ENCODE measurements at regions not wholly inside any gene's neighbourhood (a gene's known extent, or its start where the extent isn't known, plus 50 kb on each side); places are given as distances from the start of the nearest gene placed in this dataset.

DNA sequence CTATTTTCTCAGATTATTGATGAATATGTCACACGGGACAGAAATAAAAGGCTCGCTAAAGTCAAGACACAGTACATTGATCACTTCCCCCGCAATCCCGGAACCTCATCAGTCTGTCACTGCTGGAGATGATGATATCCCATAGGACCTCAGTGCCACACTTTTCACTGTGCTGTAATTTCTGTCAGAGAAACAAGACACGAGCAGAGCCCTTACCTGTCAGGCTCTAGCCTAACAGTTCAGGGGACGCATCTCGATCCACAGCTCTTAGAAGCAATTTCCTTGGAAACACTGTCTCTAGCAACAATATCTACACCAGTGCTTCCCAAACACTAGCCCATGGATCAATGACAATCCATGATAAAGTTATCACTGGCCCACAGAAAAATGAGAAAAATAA is 140.0 kb downstream of the GRIN2B start:
- DNase-seq (ENCODE audit: low read depth), result no peak

DNA sequence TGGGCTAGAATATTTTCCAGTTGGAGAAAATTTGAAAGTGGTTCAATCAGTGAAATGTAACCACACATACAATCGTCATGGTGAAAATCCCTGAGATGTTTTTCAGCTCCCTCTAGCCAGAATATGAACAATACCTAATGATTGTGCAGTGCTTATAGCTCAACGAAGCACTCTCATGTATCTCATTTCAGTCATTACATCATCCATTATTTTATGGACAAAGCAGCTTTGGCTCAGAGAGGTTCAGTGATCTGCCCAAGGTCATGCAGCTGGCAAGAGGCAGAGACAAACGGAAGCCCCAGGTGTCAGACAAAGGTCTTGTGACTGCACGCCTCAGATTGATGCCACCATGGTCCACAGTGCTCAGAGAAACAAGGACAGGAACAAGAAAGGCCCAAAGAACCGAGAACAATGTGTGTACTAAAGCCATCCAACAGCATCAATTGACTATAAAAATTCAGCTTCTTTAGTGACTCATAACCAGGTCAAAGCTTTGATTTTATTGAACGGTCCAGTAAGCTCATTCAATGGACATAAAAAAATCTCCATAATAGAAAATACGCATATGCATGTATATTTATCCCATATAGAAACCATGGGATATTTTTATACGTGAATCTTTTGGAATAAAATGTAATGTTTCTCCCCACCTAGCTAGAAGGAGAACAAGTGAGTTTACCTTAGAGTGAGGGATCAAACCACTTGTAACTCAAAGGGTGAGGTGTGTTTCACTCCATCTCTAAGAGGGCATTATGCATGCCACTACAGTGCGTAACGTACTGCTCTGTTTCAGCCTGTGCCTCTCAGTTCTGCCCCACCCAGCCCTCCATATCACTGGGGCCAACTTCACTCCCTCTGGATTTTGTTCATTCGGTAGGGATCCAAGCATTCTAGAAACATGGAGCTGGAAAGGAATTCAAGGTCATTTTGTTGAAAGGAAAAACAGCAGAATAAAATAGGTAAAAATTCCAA is 141.8 kb downstream of the GRIN2B start:
- DNase-seq (ENCODE audit: low read depth), result no peak

GRCh38 chr12:13836099-13836498 is 145.3 kb downstream of the GRIN2B start:
- no peak for DNase-seq (ENCODE audit: low read depth)

- no peak for DNase-seq (ENCODE audit: low read depth)
Observed at GRCh38 chr12:13835652-13836051, 145.8 kb downstream of the GRIN2B start.

DNA sequence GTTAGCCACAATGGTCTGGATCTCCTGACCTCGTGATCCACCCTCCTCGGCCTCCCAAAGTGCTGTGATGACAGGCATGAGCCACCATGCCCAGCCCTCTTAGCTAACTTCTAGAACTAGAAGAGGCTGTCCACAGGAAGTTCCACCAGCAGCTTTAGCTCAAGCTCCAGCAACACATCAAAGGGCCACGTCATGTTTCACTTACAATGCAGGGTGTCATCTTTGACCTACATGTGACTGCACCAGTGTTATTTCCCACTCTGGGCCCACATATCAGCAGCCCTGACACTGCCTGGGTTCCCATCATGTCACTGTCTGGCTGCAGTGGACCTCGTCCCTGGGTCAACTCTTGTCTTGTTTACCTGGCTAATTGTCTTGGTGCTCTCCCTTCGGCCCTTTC is 147.2 kb downstream of the GRIN2B start:
- DNase-seq (ENCODE audit: low read depth), result no peak

GRCh38 chr12:13817131-13817530 is 164.3 kb downstream of the GRIN2B start:
- DNase-seq (ENCODE audit: low read depth), result no peak

- DNase-seq (ENCODE audit: low read depth), result no peak
Observed at GRCh38 chr12:13816394-13816793, 165.0 kb downstream of the GRIN2B start.

GRCh38 chr12:13812168-13812567 is 169.2 kb downstream of the GRIN2B start:
- no peak for DNase-seq (ENCODE audit: low read depth)

GRCh38 chr12:13811061-13811460 is 170.3 kb downstream of the GRIN2B start:
- DNase-seq (ENCODE audit: low read depth), result no peak

GRCh38 chr12:13805041-13805440 is 176.4 kb downstream of the GRIN2B start:
- DNase-seq (ENCODE audit: low read depth), result no peak

GRCh38 chr12:13801543-13801942 is 179.9 kb downstream of the GRIN2B start:
- DNase-seq (ENCODE audit: low read depth), result no peak

DNA sequence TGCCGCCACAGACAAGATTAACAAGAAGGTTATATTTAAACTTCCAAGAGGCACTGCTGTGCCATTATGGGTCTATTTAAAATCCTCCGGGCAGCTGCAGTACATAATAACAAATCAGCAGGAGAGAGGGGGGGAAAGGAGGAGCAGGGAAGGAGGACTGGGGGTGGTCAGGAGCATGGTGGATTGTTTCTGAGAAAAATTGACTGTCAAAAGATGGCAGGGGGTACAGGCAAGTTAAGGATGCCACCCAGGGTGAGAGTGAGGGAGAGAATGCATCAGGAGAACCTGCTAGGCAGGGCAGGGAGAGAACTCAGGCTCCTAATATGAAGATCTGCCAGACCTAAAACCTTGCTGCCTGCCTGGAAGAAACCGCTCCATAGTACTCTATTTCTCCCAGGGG is 181.8 kb downstream of the GRIN2B start:
- no peak for DNase-seq (ENCODE audit: low read depth)

DNA sequence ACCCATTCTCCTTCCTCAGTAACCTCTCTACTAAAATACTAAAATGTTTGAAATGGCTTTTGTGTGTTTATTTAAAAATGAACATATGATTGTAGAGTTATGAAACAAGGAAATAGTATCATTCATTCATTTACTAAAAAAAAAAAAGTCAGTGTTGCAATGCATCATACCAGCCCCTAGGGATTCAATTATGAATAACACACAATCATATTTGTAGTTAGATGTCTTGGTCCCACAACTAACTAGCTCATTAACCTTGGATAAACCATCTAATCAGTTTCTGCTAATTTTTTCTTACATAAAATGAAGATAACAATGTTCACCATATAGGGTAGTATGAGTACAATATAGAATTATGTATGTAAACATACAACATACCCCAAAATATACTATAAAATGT is 183.2 kb downstream of the GRIN2B start:
- no peak for DNase-seq (ENCODE audit: low read depth)

DNA sequence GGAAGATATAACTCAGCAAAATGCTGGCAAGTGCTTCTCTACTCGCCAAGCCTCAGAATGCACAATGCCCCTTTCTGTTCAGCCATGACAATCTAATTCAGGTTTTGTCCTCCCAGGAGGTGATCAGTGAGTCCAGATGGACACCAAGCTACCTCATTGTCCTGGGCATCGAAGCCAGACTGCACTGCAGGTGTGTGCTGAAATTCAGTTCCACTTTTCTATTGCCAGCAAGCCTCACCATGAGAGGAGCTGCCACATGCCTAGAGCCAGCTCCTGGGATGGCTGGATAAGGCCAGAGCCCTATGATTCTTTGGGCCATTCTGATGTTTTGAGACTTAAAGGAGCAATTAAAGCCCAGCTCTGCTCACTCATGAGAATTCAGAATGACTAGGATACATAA is 186.7 kb downstream of the GRIN2B start:
- DNase-seq (ENCODE audit: low read depth), result no peak

GRCh38 chr12:13790317-13790716 is 191.1 kb downstream of the GRIN2B start:
- DNase-seq (ENCODE audit: low read depth), result no peak

GRCh38 chr12:13788626-13789025 is 192.8 kb downstream of the GRIN2B start:
- no peak for DNase-seq (ENCODE audit: low read depth)

GRCh38 chr12:13786646-13787045 is 194.8 kb downstream of the GRIN2B start:
- DNase-seq (ENCODE audit: low read depth), result no peak

DNA sequence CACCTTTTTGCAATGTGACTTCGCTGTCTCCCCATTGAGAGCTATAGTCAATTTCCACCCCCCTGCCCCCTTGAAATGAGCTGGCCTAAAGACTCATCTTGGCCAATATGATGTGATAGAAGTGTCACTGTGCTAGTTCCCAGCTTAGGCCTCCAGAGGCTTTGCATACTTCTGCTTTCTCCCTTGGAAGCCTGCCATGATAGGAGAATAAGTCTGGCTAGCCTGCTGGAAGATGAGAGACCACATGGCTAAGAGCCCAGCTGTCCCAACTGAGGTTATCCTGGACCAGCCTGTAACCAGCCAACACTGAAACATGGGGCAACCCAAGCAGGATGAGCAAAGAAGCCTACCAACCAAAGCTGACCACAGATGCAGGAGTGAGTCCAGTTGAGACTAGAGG is 196.9 kb downstream of the GRIN2B start:
- DNase-seq (ENCODE audit: low read depth), result no peak

DNA sequence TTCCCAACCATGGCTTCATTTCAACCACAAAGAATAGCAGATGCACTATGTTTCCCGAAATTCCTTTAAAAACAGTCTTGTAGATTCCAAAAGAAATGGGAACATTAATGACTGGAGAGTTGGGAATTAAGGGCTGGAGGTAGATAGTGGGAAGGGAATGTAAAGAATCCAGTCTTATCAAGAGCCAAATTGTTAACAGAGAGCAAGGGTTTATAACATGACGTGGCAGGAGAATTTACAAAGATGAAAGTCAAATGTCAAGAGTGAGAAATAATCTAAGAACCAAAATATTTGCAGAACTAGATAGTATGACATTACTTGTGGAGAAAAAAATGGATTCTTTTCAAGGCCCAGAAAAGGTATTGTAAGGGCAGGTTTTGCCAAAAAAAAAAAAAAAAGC is 200.9 kb downstream of the GRIN2B start:
- no peak for DNase-seq (ENCODE audit: low read depth)

GRCh38 chr12:13777374-13777773 is 204.0 kb downstream of the GRIN2B start:
- DNase-seq (ENCODE audit: low read depth), result no peak

DNA sequence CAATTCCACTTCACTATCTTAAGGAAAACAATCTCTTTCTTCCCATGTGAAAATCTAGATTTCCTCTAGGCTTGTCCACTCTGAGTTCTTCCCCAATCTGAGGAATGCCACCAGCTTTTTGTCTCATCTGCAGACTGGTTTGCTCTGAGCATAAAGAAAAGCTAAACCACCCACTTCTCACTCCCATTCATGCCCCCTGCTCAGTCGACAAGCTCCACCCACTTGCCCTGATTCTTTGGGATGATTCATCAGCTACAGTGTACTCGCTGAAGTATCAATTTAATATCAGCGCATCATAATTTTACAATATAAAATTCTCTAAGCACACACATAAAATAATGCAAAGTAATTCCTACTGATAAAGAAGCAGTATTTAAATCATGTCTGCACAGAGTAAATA is 209.1 kb downstream of the GRIN2B start:
- DNase-seq (ENCODE audit: low read depth), result no peak

DNA sequence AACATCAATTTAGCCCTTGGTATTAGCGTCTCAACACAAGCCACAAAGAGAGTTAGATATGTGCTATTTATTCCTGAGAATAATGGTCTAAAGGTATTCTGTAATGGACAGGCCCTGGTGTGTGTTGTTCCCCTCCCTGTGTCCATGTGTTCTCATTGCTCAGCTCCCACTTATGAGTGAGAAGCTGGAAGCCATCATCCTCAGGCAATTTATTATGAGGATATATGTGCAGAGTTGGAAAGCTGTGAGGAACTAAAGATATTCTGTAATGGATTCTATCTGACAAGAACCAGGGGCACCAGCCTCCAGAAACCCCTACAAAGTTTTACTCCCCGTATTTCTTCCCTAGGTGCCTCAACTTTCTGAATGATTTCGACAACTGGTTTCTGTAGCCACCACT is 210.8 kb downstream of the GRIN2B start:
- no peak for DNase-seq (ENCODE audit: low read depth)

- DNase-seq (ENCODE audit: low read depth), result no peak
Observed at GRCh38 chr12:13769966-13770365, 211.4 kb downstream of the GRIN2B start.

DNA sequence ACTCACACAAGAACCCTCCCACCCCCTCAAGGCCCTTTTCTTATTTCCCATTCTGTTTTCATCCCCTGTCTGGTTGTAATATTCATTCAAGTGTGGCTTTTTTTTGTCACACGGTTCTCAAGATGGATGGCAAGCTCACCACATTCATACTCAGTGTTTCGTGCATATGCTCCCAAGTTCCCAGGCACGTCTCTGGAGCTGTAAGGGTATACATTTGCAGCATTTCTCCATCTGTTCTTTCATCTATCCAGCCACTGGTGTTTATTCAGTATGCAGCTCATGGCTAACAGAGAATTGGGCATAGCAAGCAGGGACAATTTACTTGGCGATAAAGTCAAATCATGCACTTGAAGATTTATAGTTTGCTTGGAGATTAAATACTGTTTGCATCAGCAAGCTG is 212.1 kb downstream of the GRIN2B start:
- no peak for DNase-seq (ENCODE audit: low read depth)

All from stimulated activated CD8-positive, alpha-beta memory T cell treated with anti-CD3 and anti-CD28 coated beads, Interleukin-15, amount 100 ng/mL, for 1 hour (primary cell).